K562 (cell line): ENCODE measurements at regions not wholly inside any gene's neighbourhood (a gene's known extent, or its start where the extent isn't known, plus 50 kb on each side); places are given as distances from the start of the nearest gene placed in this dataset.

Experiments used
- ATAC-seq: fragments of 200-7000 bp; cut with Tn5 transposase; 3 replicates; pipeline ENCODE4 v1.9.1; 2020; ENCODE audit warnings: moderate library complexity
- BruUV-seq: library from RNA; stranded (reverse); fragments of 400-500 nt; replicated peaks from 2 replicates; lab custom pipeline; 2021; lab: Mats Ljungman, UMichigan
- CTCF ChIA-PET: fragments of 300-600 bp; formaldehyde crosslinking; extraction: SDS; loops from one replicate; lab custom pipeline; 2021; ENCODE audit warnings: low intra/inter-chr PET ratio; lab: Yijun Ruan, JAX
- POLR2A ChIA-PET: fragments of 300-600, 350-650 bp; sonication (Branson Sonifier 250); formaldehyde crosslinking; extraction: SDS; loops from one replicate; lab custom pipeline; 2021; ENCODE audit warnings: antibody characterized with exemption, inconsistent platforms; lab: Yijun Ruan, JAX
- DNase-seq, 4 experiments: peaks; one replicate each; pipeline versions ENCODE4 v3.0.0 to v3.0.0-alpha.2; 2011 to 2018; ENCODE audit warnings: low spot score in 3 of 4, mixed read lengths in 3 of 4; ENCODE audit errors: extremely low read depth in 1 of 4
- FAIRE-seq: peaks from 2 replicates; lab custom pipeline; 2011; peaks lifted over from hg19 to GRCh38; lab: Jason Lieb, UNC
- H2AFZ ChIP-seq: 2 replicates; pipeline ENCODE4 v1.6.0; 2011; ENCODE audit warnings: low read depth, low read length, control low read depth, inconsistent platforms
- H3K27ac ChIP-seq: fragments of 200-600 bp; 3 replicates; pipeline ENCODE4 v1.8.0; 2011; ENCODE audit warnings: low read depth, mild to moderate bottlenecking, control low read depth, inconsistent platforms, low read length, moderate library complexity, mixed read lengths; ENCODE audit errors: extremely low read depth
- H3K27me3 ChIP-seq, 2 experiments: fragments of 300-600 bp in 1 of 2; 2 replicates in 1 of 2; 3 replicates in 1 of 2; pipeline versions ENCODE4 v1.6.0 to v1.8.0; 2011; ENCODE audit warnings: inconsistent platforms in 2 of 2, low read length in 2 of 2, mild to moderate bottlenecking in 1 of 2, mixed read lengths in 1 of 2, moderate library complexity in 1 of 2; ENCODE audit not compliant: control insufficient read depth in 2 of 2, insufficient read depth in 2 of 2
- H3K36me3 ChIP-seq: fragments of 300-600 bp; 3 replicates; pipeline ENCODE4 v1.8.0; 2011; ENCODE audit warnings: mild to moderate bottlenecking, low read length, inconsistent platforms; ENCODE audit not compliant: control insufficient read depth, insufficient read depth
- H3K4me1 ChIP-seq, 2 experiments: fragments of 200-600 bp in 1 of 2; replicated peaks in 1 of 2; 2 replicates in 1 of 2; 3 replicates in 1 of 2; pipeline versions ENCODE4 v1.5.1 to v1.8.0; 2011; ENCODE audit warnings: inconsistent platforms in 2 of 2, low read length in 2 of 2, mild to moderate bottlenecking in 1 of 2, mixed read lengths in 1 of 2, moderate library complexity in 1 of 2; ENCODE audit not compliant: control insufficient read depth in 2 of 2, insufficient read depth in 2 of 2
- H3K4me2 ChIP-seq: 2 replicates; pipeline ENCODE4 v1.6.1; 2011; ENCODE audit warnings: low read length, control low read depth, inconsistent platforms, mixed read lengths; ENCODE audit not compliant: insufficient read depth
- H3K4me3 ChIP-seq: fragments of 200-600 bp; sonication (generic), shearing (Covaris generic); 2 replicates; pipeline ENCODE4 v1.5.1; 2016; ENCODE audit warnings: control low read depth, inconsistent platforms
- H3K79me2 ChIP-seq: fragments of 200-600 bp; 3 replicates; pipeline ENCODE4 v1.8.0; 2011; ENCODE audit warnings: low read length, inconsistent platforms; ENCODE audit not compliant: control insufficient read depth, insufficient read depth
- H3K9ac ChIP-seq, 2 experiments: 2 replicates each; pipeline versions ENCODE4 v1.6.0 to v1.6.1; 2011; ENCODE audit warnings: low read depth in 2 of 2, low read length in 2 of 2, control low read depth in 1 of 2, inconsistent platforms in 1 of 2, mild to moderate bottlenecking in 1 of 2, mixed read lengths in 1 of 2; ENCODE audit not compliant: insufficient read depth in 1 of 2
- H3K9me1 ChIP-seq: one replicate; pipeline ENCODE4 v1.6.0; 2011; ENCODE audit warnings: inconsistent platforms, mild to moderate bottlenecking, low read length, moderate library complexity; ENCODE audit not compliant: control insufficient read depth, insufficient read depth
- H3K9me3 ChIP-seq: replicated peaks from 2 replicates; pipeline ENCODE4 v1.5.1; 2011; ENCODE audit warnings: low read depth, low read length, inconsistent platforms; ENCODE audit not compliant: control insufficient read depth, insufficient read depth
- H4K20me1 ChIP-seq: replicated peaks from 2 replicates; pipeline ENCODE4 v1.6.1; 2011; ENCODE audit warnings: low read length, inconsistent platforms, mixed read lengths; ENCODE audit not compliant: control insufficient read depth, insufficient read depth
- BRCA1 ChIP-seq, 2 experiments: fragments of 450-650 bp in 1 of 2; sonication (generic) in 1 of 2; formaldehyde crosslinking in 1 of 2; IDR thresholded peaks; 2 replicates each; pipeline versions ENCODE4 v1.5.0 to v1.6.1; 2017 to 2020; ENCODE audit warnings: mild to moderate bottlenecking in 1 of 2, missing genetic modification reagents in 1 of 2
- CCNT2 ChIP-seq: IDR thresholded peaks from 2 replicates; pipeline ENCODE4 v1.6.1; 2011; ENCODE audit warnings: borderline replicate concordance, low read depth, mild to moderate bottlenecking, moderate library complexity, mixed read lengths, low read length; ENCODE audit not compliant: insufficient read length; ENCODE audit errors: extremely low read depth
- ETS2 ChIP-seq: IDR thresholded peaks from 2 replicates; pipeline ENCODE4 v1.6.1; 2016; ENCODE audit warnings: borderline replicate concordance, missing genetic modification characterization, mild to moderate bottlenecking, moderate library complexity, missing compliant biosample characterization; ENCODE audit not compliant: poor library complexity, severe bottlenecking
- FOXK2 ChIP-seq, 2 experiments: fragments of 450-650 bp; IDR thresholded peaks in 1 of 2; conservative IDR thresholded peaks in 1 of 2; 2 replicates each; pipeline ENCODE4 v1.6.1; 2016; ENCODE audit warnings: low read depth in 2 of 2, mild to moderate bottlenecking in 1 of 2
- KAT2B ChIP-seq: IDR thresholded peaks from one replicate; pipeline ENCODE4 v1.6.1; 2012; ENCODE audit warnings: low read depth, mild to moderate bottlenecking, control low read depth, inconsistent platforms, low read length, moderate library complexity
- PHF20 ChIP-seq: fragments of 450-650 bp; IDR thresholded peaks from 2 replicates; pipeline ENCODE4 v1.6.1; 2018; ENCODE audit not compliant: partially characterized antibody
- RUNX1 ChIP-seq: sonication (generic); IDR thresholded peaks from 2 replicates; pipeline ENCODE4 v1.6.1; 2016; ENCODE audit warnings: antibody characterized with exemption, low read depth
- SPI1 ChIP-seq: IDR thresholded peaks from 2 replicates; pipeline ENCODE4 v1.6.1; 2011; ENCODE audit warnings: low read depth, low read length, control low read depth, borderline replicate concordance
- SRSF9 ChIP-seq: fragments of 200-400 bp; formaldehyde crosslinking; IDR thresholded peaks from 2 replicates; pipeline ENCODE4 v1.6.1; 2017; ENCODE audit warnings: low read depth, low read length, borderline replicate concordance
- ZNF311 ChIP-seq: fragments of 250-450 bp; sonication (Bioruptor Pico); IDR thresholded peaks from 2 replicates; pipeline ENCODE4 v1.4.0; 2020; ENCODE audit warnings: mild to moderate bottlenecking, moderate library complexity
- ZNF324 ChIP-seq: fragments of 250-450 bp; sonication (Bioruptor Pico); IDR thresholded peaks from 2 replicates; pipeline ENCODE4 v1.4.0; 2020; ENCODE audit warnings: mild to moderate bottlenecking
- ZNF354B ChIP-seq: fragments of 250-450 bp; sonication (Bioruptor Pico); IDR thresholded peaks from 2 replicates; pipeline ENCODE4 v1.4.0; 2020
- ZNF76 ChIP-seq: fragments of 250-450 bp; sonication (Bioruptor Pico); IDR thresholded peaks from 2 replicates; pipeline ENCODE4 v1.4.0; 2020; ENCODE audit warnings: mild to moderate bottlenecking, moderate library complexity, borderline replicate concordance
- WGBS: fragments of 100-300 bp; shearing (Covaris generic); methylation state at CpG from one replicate; pipeline ENCODE4 v1.1.6; 2016; ENCODE audit warnings: low coverage, mixed read lengths; ENCODE audit not compliant: insufficient coverage; ENCODE audit errors: missing lambda C conversion rate; 5-methylcytosine and 5-hydroxymethylcytosine counted together
- in situ Hi-C: fragments of 300-500 bp; cut with MboI; formaldehyde crosslinking; loops from 4 replicates; pipeline ENCODE4 v1.15.0; 2018; ENCODE audit warnings: inconsistent platforms, mixed read lengths
- intact Hi-C: fragments of 100-400 bp; cut with micrococcal nuclease; formaldehyde crosslinking; loops from 2 replicates; pipeline ENCODE4 v1.14.2; 2022
- TF ChIP-seq, protein P1 (sequence below), 2 experiments: fragments of 450-650 bp in 1 of 2; sonication (generic) in 1 of 2; formaldehyde crosslinking in 1 of 2; IDR thresholded peaks in 1 of 2; conservative IDR thresholded peaks in 1 of 2; 2 replicates each; pipeline versions ENCODE4 v1.6.1 to v1.8.1; 2016 to 2023; ENCODE audit warnings: mild to moderate bottlenecking in 2 of 2, moderate library complexity in 2 of 2, inconsistent platforms in 1 of 2, missing genetic modification reagents in 1 of 2

DNA sequence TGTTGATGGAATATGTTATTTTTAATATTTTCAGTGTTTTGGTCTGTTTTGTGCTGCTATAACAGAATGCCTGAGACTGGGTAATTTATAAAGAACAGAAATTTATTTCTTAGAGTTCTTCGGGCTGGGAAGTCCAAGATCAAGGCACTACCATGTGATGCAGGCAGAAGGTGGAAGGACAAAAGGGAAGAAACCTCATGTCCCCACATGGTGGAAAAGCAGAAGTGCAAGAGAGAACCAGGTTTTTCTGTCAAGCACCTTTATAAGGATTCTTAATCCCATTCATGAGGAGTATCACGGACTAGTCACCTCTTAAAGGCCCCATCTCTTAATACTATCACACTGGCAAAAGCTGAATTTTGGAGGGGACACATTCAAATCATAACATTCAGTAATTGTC is 57.9 kb upstream of the EPHB3 start:
- H3K4me2 ChIP-seq, result no peak overlapping the region
- no peaks in the 10 kb centered on the region for H3K9me3 ChIP-seq
- ChIA-PET CTCF (no interaction called here), POLR2A (no interaction called here)
- DNase-seq (no peak), ATAC-seq (no peak), FAIRE-seq (no peak)
- TF ChIP-seq SPI1, result peak; percentile 60
- TF ChIP-seq ZNF76 (CRISPR knock-in tag), result no peak
- H3K4me3 ChIP-seq, result no peak overlapping the region
- peaks cover 3 to 27% of the 10 kb centered on the region in 2 experiments; a peak in 3 of 5 replicates for H3K27me3 ChIP-seq
- H3K4me1 ChIP-seq, result no peaks in the 10 kb centered on the region
- no peaks in the 10 kb centered on the region for H3K79me2 ChIP-seq
- in situ Hi-C loops (no loop called here), intact Hi-C loops (no loop called here)
- H4K20me1 ChIP-seq, result no peaks in the 10 kb centered on the region
- H2AFZ ChIP-seq, result no peak overlapping the region
- no peak overlapping the region for H3K27ac ChIP-seq
- H3K36me3 ChIP-seq, result no peaks in the 10 kb centered on the region
- no peak overlapping the region for H3K9ac ChIP-seq
- BruUV-seq, result no TSS peak
- no peaks in the 10 kb centered on the region for H3K9me1 ChIP-seq
- WGBS, result 3% methylated on average over 2 of the region's 2 CpGs

DNA sequence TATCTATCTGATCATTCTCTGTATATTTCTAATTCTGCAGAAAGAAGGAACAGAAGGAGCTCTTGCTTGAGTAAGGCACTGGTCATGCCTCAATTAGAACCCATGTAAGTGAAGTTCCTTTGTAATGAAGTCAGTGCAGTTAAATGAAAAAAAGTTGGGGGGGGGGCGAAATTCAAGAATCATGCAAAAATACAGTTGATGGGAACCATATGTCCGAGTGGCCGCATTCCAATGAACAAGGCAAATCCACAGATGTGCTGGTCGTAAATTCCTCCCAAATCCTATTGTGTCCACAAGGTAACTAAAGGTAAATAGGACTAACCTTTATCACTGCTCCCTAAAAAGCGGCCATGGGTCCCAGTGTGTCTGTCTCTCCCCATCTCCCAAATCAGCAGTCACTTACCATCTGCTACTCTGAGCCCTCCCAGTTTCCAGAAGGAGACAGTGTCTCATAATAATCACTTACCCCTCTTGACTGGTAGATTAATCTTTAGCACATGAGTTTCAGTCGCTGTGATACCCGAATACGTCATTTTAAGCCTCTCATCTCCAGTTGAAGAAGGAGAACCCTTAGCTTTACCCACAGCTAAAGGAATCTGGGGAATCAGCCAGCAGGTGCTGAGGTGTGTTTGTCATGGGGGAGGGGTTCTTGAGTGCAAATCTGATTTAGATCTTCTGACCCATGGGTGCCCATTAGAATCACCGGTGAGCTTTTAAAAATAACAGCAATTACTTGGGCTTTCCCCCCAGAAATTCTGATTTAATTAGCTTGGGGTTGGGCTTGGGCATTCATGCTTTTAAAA is 56.3 kb upstream of the EPHB3 start:
- Histone ChIP-seq H3K4me3 (no peak overlapping the region), H3K9me3 (no peaks in the 10 kb centered on the region), H3K4me1 (no peaks in the 10 kb centered on the region), H3K36me3 (no peaks in the 10 kb centered on the region), H2AFZ (no peak overlapping the region), H3K9ac (no peak overlapping the region), H3K27me3 (peaks cover 7 to 26% of the 10 kb centered on the region in 2 experiments; a peak in 3 of 5 replicates), H3K27ac (no peak overlapping the region), H4K20me1 (no peaks in the 10 kb centered on the region), H3K9me1 (no peaks in the 10 kb centered on the region), H3K79me2 (no peaks in the 10 kb centered on the region), H3K4me2 (no peak overlapping the region)
- ChIA-PET POLR2A (interaction anchor here (1.0 to 1.3 kb wide), 2 partner anchors 34 to 74 kb away, joined by 3 read pairs; no protein-coding TSS in a partner anchor), CTCF (no interaction called here)
- no TSS peak for BruUV-seq
- intact Hi-C loops, result no loop called here
- ATAC-seq (no peak), DNase-seq (no peak), FAIRE-seq (no peak)
- in situ Hi-C loops, result no loop called here
- 0% methylated on average over 9 of the region's 9 CpGs for WGBS
- no peak for TF ChIP-seq PHF20
- TF ChIP-seq SRSF9, result no peak
- TF ChIP-seq, protein P1, sequence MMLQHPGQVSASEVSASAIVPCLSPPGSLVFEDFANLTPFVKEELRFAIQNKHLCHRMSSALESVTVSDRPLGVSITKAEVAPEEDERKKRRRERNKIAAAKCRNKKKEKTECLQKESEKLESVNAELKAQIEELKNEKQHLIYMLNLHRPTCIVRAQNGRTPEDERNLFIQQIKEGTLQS (IDR thresholded peaks at IDR 0.05), result no peak
- TF ChIP-seq, protein P1 (CRISPR knock-in tag; conservative IDR thresholded peaks at IDR 0.05), result no peak
- TF ChIP-seq BRCA1 (IDR thresholded peaks at IDR 0.05), result no peak
- no peak for TF ChIP-seq BRCA1 (CRISPR knock-in tag; IDR thresholded peaks at IDR 0.05)
- TF ChIP-seq RUNX1, result no peak
- TF ChIP-seq ZNF311 (CRISPR knock-in tag), result no peak
- TF ChIP-seq FOXK2 (conservative IDR thresholded peaks at IDR 0.05 in 1 of 2, IDR thresholded peaks at IDR 0.05 in 1 of 2; ENCODE audit: low read depth in 2 of 2), result no peak
- TF ChIP-seq CCNT2, result no peak
- no peak for TF ChIP-seq ETS2 (tag)
- TF ChIP-seq ZNF354B, result no peak
- TF ChIP-seq KAT2B, result no peak
- no peak for TF ChIP-seq ZNF324 (CRISPR knock-in tag)
